Loucy (cell line): ENCODE measurements at regions not wholly inside any gene's neighbourhood (a gene's known extent, or its start where the extent isn't known, plus 50 kb on each side); places are given as distances from the start of the nearest gene placed in this dataset.

Source experiments
- EZH2phosphoT487 ChIP-seq: fragments of 200-600 bp; IDR thresholded peaks from 2 replicates; pipeline ENCODE4 v1.6.1; 2018; ENCODE audit warnings: antibody characterized with exemption, mild to moderate bottlenecking, moderate library complexity, borderline replicate concordance
- TF ChIP-seq, protein P1 (sequence below): fragments of 200-600 bp; sonication (generic); conservative IDR thresholded peaks from 2 replicates; pipeline ENCODE4 v1.5.1; 2014; ENCODE audit warnings: mild to moderate bottlenecking, antibody characterized with exemption, low read length

DNA sequence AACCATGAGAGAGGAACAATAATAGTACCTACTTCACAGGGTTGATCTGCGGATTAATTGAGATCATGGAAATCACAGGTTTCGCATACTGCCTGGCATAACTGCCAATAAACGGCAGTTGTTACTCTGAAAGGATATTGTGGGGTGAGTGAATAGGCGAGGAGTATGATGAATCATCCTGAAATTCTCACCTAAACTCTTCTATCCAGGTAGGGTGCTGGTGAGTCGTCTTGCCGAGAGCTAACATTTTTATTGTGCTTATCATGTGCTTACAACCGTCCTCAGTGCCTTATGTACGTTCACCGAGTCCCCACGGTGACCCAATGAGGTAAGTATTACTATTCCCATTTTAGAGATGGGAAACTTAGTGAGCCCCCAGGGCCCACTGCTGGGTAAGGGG lies 52.4 kb upstream of the SRGAP3 start:
- TF ChIP-seq, protein P1, sequence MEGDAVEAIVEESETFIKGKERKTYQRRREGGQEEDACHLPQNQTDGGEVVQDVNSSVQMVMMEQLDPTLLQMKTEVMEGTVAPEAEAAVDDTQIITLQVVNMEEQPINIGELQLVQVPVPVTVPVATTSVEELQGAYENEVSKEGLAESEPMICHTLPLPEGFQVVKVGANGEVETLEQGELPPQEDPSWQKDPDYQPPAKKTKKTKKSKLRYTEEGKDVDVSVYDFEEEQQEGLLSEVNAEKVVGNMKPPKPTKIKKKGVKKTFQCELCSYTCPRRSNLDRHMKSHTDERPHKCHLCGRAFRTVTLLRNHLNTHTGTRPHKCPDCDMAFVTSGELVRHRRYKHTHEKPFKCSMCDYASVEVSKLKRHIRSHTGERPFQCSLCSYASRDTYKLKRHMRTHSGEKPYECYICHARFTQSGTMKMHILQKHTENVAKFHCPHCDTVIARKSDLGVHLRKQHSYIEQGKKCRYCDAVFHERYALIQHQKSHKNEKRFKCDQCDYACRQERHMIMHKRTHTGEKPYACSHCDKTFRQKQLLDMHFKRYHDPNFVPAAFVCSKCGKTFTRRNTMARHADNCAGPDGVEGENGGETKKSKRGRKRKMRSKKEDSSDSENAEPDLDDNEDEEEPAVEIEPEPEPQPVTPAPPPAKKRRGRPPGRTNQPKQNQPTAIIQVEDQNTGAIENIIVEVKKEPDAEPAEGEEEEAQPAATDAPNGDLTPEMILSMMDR, result no peak
- TF ChIP-seq EZH2phosphoT487, result no peak
